Keratinocyte (primary cell): ENCODE measurements at regions not wholly inside any gene's neighbourhood (a gene's known extent, or its start where the extent isn't known, plus 50 kb on each side); places are given as distances from the start of the nearest gene placed in this dataset.

Experiments used
- CTCF ChIP-seq, 3 experiments: IDR thresholded peaks in 1 of 3; conservative IDR thresholded peaks in 1 of 3; optimal IDR thresholded peaks in 1 of 3; 2 replicates in 2 of 3; 3 replicates in 1 of 3; pipeline versions ENCODE3 to v1.5.1; 2011; ENCODE audit warnings: low read length in 3 of 3, mild to moderate bottlenecking in 3 of 3, moderate library complexity in 2 of 3, control low read depth in 1 of 3, inconsistent platforms in 1 of 3; ENCODE audit not compliant: insufficient read depth in 2 of 3; ENCODE audit errors: extremely low read depth in 1 of 3
- EZH2 ChIP-seq: IDR thresholded peaks from one replicate; pipeline ENCODE4 v1.6.1; 2012; ENCODE audit warnings: inconsistent platforms, mild to moderate bottlenecking, low read length, moderate library complexity

GRCh38 chr14:87524011-87524410, 469.0 kb downstream of the GALC start:
- TF ChIP-seq CTCF (optimal IDR thresholded peaks at IDR 0.05 in 1 of 3, IDR thresholded peaks at IDR 0.05 in 1 of 3, conservative IDR thresholded peaks at IDR 0.05 in 1 of 3; ENCODE audit: extremely low read depth in 1 of 3, insufficient read depth in 2 of 3, low read length in 3 of 3) (no peak), EZH2 (no peak)
